WI38 (cell line): ENCODE measurements at regions not wholly inside any gene's neighbourhood (a gene's known extent, or its start where the extent isn't known, plus 50 kb on each side); places are given as distances from the start of the nearest gene placed in this dataset.
"Not testable (repeated sequence)": the region's sequence is repeated elsewhere in the genome, so short reads cannot be mapped to it uniquely, and the experiment has no call there.

Experiments used
- H3K4me3 ChIP-seq: 2 replicates; pipeline ENCODE4 v1.5.1; 2011; ENCODE audit warnings: low read depth, mild to moderate bottlenecking, control low read depth, low read length
- CTCF ChIP-seq: IDR thresholded peaks from 2 replicates; pipeline ENCODE4 v1.5.1; 2012; ENCODE audit warnings: low read depth, mild to moderate bottlenecking, control low read depth, low read length

DNA sequence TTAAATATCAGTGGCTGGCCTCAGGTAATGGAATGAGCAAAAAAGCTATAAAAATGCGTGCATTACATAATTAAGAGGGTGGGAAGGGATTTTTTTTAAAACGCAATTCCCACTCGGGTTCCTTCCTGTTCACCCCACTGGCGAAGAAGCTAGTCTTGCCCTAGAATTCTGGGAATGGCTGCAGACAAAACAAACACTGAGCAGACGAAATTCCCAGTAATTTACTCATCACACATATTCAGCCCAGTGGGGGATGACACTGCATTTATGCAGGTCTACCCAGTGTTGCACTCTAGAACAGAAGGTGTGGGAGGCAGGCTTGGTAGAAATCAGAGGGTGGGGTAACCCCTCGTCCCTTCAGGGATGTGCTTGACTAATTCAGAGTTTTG is 2695.0 kb upstream of the DEFB115 start:
- no peak overlapping the region for H3K4me3 ChIP-seq
- no peak for TF ChIP-seq CTCF

DNA sequence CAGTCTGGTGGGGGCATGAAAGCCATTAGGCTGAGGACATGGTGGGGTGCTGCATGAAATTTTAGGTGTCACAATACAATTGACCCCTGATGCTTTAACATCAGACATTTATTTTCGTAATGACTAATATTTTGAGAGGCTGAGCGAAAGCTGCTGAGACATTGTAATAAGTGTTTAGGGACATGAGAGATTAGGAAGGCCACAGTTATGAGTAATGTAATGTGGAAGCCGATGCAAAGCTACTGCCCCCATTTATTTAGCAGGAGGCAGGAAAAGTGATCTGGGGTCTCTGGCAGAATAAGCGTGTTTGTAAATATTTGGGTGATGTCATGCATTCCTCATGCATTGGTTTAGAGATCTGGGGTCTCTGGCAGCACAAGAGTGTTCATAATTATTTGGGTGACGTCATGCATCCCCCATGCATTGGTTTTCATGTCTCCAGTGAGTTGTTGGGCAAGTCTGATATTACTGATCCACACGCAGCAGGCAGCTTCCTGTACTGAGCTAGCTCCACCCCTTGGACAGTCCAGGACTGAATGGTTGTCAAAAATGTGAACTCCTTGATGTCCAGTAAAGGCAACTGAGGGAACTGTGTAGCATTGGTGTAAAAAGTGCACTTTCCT is 2694.5 kb upstream of the DEFB115 start:
- not testable (repeated sequence) for H3K4me3 ChIP-seq

DNA sequence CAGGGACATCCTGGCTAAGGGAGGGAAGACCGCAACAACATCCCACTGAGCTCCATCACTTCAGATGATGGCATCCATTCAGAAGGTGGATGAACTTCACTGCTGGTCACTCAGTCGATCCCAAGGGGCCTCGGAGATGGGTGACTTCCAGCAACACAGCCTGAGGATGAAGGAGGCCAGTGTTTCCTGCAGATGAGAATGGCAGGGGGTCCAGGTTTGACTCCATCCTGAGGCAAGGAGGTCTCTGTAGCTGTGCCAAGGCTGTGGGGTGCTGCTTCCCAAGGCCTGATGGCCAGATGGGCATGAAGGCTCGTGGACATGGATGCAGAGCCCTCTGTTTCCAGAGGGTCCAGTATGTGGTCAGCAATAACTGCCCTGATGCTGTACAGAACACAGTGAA is 2693.4 kb upstream of the DEFB115 start:
- H3K4me3 ChIP-seq: not testable (repeated sequence)

GRCh38 chr20:28564688-28565463 is 2692.6 kb upstream of the DEFB115 start:
- H3K4me3 ChIP-seq: not testable (repeated sequence)

DNA sequence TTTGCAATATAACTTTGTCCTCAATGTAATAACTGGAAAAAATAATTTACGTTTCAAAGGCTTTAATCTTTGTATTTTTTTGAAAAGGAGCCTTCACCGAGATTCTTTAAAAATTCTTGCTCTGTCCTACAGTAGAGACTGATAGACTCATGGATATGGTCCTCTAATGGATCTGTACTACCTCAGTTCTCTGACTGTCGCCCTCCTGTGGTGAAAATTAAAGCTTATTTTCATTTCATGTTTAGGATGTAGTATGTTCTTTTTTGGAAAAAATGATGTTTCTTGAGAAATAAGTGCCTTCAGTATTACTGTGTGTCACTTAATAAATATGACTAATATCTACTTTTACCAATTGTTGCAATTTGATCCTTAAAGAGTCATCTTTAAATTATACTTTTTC is 2681.5 kb upstream of the DEFB115 start:
- H3K4me3 ChIP-seq: not testable (repeated sequence)

- H3K4me3 ChIP-seq: not testable (repeated sequence)
These were observed 2665.8 kb upstream of the DEFB115 start for GRCh38 chr20:28591680-28592079.

DNA sequence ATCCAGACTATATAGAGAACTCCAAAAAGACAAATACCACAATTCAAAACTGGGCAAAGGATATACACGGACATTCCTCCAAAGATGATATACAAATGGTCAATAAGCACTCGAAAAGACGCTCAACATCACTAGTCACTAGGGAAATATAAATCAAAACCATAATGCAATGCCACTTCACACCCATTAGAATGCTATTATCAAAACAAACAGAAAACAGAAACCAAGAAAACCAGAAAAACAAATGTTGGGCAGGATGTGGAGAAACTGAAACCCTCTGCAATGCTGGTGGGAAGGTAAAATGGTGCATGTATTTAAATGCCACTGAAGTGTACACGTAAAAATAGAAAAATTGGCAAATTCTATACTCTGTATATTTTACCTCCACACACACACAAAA is 2664.1 kb upstream of the DEFB115 start:
- H3K4me3 ChIP-seq: not testable (repeated sequence)

- not testable (repeated sequence) for H3K4me3 ChIP-seq
These were observed 2663.0 kb upstream of the DEFB115 start for GRCh38 chr20:28594476-28594875.

DNA sequence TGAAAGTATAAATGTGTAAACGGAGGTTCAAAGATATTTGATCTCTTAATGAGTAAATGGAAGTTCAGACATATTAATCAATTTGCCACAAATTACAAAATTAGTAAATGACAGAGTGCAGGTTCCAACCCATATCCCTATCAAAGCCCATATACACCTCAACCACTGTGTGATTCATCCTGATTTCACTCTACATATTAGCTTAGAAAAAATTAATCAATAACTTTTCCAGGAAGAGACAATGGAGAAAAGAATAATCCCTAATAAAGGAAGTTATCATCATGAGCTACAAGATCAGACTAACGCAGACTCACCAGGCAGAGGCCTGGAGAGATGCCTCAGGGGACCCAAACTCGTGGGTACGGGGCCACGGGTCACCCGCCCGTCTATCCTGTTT is 2655.5 kb upstream of the DEFB115 start:
- peak overlapping the region; percentile 64 for H3K4me3 ChIP-seq

DNA sequence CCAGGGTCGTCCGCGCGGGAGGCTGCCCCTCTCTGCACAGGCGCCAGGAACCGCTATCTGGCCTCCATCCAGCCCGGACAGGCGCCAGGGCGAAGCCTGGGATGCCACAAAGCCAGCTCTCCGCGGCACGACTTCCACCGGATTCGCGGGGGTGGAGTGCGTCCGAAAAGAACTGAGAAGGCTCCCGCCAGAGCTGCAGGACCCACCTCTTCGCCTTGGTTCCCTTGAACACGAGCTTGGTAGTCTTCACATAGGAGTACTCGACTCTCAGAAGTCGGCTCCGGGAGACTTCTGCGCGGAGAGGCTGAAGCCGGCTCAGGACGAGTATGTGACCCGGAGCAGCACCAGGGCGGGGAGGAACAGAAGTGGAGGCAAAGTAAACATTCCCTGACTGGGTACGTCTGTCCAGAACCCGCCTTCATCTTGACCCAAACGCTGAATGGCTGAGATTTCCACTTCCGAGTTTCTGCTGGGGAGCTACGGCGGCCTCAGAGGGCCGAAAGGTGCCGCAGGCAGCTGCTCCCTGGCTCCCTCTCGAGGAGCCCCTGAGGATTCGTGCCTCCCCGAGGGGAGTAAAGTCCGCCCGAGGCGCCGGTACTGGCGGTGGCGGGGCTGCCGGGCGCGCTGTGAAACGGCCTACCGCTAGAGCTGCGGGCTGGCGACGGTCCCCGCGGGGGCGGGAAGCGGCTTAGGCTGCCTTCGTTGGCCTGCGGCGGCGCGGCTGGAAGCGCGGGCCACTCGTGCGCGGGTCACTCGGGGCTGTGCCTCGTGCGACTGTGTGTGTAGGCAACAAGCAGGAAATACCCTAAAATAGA is 2654.9 kb upstream of the DEFB115 start:
- peak; percentile 54 for TF ChIP-seq CTCF
- peak overlapping the region; percentile 64 for H3K4me3 ChIP-seq

DNA sequence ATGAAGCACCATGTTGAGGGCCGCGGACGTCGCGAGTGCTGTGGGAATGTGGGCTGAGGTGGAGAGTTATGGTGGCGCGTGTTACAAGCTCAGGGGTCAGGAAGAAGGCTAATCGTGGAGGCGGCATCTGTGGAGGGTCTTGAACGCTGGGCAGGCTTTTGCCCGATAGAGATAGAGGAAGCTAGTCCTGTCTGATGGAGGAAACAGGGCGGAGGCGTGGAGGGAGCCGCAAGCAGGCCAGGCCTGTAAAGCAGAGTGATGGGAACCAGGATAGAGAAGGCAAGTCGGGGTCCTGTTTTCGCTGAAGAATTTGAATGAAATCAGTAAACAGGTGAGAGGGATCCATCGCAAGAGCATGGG is 2654.3 kb upstream of the DEFB115 start:
- H3K4me3 ChIP-seq: peak overlapping the region; percentile 64; the same call in 1 of the 2 replicates

DNA sequence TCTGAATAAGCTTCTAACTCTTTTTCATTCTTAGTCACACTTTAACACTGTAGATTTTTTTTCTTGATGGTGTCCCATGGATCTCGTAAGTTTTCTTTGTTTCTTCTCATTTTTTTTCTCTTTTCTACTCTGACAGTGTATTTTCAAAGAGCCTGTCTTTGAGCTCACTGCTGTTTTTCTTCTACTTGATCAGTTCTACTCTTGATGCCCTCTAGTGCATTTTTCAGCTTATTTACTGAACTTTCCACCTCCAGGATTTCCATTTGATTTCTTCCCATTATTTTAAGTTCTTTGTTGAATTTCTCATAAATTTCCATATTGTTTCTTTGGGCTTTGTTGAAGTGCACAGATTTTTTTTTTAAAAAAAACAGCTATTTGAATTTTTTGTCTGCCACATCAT is 2641.1 kb upstream of the DEFB115 start:
- TF ChIP-seq CTCF: no peak
- no peak overlapping the region for H3K4me3 ChIP-seq

- not testable (repeated sequence) for H3K4me3 ChIP-seq
These were observed 2637.4 kb upstream of the DEFB115 start for GRCh38 chr20:28619956-28620651.

DNA sequence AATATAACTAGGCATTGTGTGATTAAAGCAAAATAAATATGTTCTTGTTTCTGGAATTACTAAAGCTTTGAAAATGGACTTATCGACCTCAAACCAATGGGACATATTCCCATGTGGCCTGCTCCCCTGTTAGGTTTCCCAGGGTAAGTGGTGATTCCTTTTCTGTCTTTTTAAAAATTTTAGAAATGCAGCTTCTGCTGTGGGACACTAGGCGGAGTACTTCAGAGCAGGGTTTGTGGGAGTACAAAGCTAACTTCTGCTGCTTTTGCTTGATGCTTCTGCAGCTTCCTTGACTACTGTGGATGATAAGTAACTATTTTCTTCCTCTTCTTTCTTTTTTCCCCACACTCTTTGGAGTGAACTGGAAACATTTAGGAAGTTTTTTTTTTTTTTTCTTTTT is 2632.4 kb upstream of the DEFB115 start:
- H3K4me3 ChIP-seq: not testable (repeated sequence)

DNA sequence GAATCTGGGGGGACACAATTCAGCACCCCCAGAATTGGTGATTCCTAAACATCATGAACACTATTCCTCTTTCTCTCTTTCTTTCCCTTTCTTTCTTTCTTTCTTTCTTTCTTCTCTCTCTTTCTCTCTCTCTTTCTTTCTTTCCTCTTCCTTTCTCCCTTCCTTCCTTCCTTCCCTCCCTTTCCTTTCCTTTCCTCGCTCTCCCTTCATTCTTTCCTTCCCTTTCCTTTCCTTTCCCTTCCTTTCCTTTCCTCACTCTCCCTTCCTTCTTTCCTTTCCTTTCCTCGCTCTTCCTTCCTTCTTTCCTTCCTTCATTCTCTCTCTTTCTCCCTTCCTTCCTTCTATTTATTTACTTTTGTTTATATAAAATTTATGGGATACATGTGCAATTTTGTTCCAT is 2616.6 kb upstream of the DEFB115 start:
- H3K4me3 ChIP-seq: not testable (repeated sequence)
